ENCODE measurements at regions not wholly inside any gene's neighbourhood (a gene's known extent, or its start where the extent isn't known, plus 50 kb on each side); places are given as distances from the start of the nearest gene placed in this dataset.

GRCh38 chr4:178577933-178578332, 1135.7 kb upstream of the AGA start:
- no peaks in the 10 kb centered on the region for H3K27me3 ChIP-seq (replicated peaks in 1 of 7)
- DNase-seq, result no peak
- H3K36me3 ChIP-seq, result no peaks in the 10 kb centered on the region
- intact Hi-C loops (cut with DNase I; ENCODE audit: low total_unique reads), result no loop called here
- H3K9me3 ChIP-seq, result no peaks in the 10 kb centered on the region
- WGBS, 5 donors, result 65 to 84% (median 77%) methylated on average over 7 of the region's 7 CpGs
- no peaks in the 10 kb centered on the region for H3K4me1 ChIP-seq
- no peak overlapping the region for H3K4me3 ChIP-seq
- H3K27ac ChIP-seq, result no peak overlapping the region
- no peak for TF ChIP-seq POLR2A (IDR thresholded peaks at IDR 0.05)
- no peak for TF ChIP-seq POLR2AphosphoS5 (IDR thresholded peaks at IDR 0.05)
- TF ChIP-seq CTCF (IDR thresholded peaks at IDR 0.05 in 8 of 11, conservative IDR thresholded peaks at IDR 0.05 in 3 of 11), result no peak

- Histone ChIP-seq H3K4me1 (no peaks in the 10 kb centered on the region), H3K27ac (no peak overlapping the region), H3K36me3 (no peaks in the 10 kb centered on the region), H3K9me3 (peaks cover 0 to 25% (median 6%) of the 10 kb centered on the region in 8 donors), H3K27me3 (replicated peaks in 1 of 7) (no peaks in the 10 kb centered on the region), H3K4me3 (no peak overlapping the region)
- intact Hi-C loops (cut with DNase I; ENCODE audit: low total_unique reads), result no loop called here
- DNase-seq, result no peak
- no peak for TF ChIP-seq POLR2A (IDR thresholded peaks at IDR 0.05)
- TF ChIP-seq CTCF (IDR thresholded peaks at IDR 0.05 in 8 of 11, conservative IDR thresholded peaks at IDR 0.05 in 3 of 11), result no peak
- TF ChIP-seq POLR2AphosphoS5 (IDR thresholded peaks at IDR 0.05), result no peak
- 66 to 78% (median 73%) methylated on average over 6 of the region's 6 CpGs for WGBS, 5 donors
These were observed 1153.4 kb upstream of the AGA start for GRCh38 chr4:178595500-178596138.

GRCh38 chr4:178598672-178599071, 1156.4 kb upstream of the AGA start:
- no peak overlapping the region for H3K4me3 ChIP-seq
- H3K27me3 ChIP-seq (replicated peaks in 1 of 7), result no peaks in the 10 kb centered on the region
- H3K27ac ChIP-seq, result no peak overlapping the region
- H3K36me3 ChIP-seq, result no peaks in the 10 kb centered on the region
- TF ChIP-seq CTCF (IDR thresholded peaks at IDR 0.05 in 8 of 11, conservative IDR thresholded peaks at IDR 0.05 in 3 of 11) (no peak), POLR2AphosphoS5 (IDR thresholded peaks at IDR 0.05) (no peak), POLR2A (IDR thresholded peaks at IDR 0.05) (no peak)
- intact Hi-C loops (cut with DNase I; ENCODE audit: low total_unique reads), result no loop called here
- no peaks in the 10 kb centered on the region for H3K4me1 ChIP-seq
- 74 to 90% (median 83%) methylated on average over 1 of the region's 1 CpG for WGBS, 5 donors
- no peak for DNase-seq
- peaks cover 0 to 31% (median 6%) of the 10 kb centered on the region in 8 donors for H3K9me3 ChIP-seq

GRCh38 chr4:178599521-178599920, 1157.3 kb upstream of the AGA start:
- H3K4me1 ChIP-seq, result no peaks in the 10 kb centered on the region
- H3K36me3 ChIP-seq, result no peaks in the 10 kb centered on the region
- no peak for TF ChIP-seq CTCF (IDR thresholded peaks at IDR 0.05 in 8 of 11, conservative IDR thresholded peaks at IDR 0.05 in 3 of 11)
- no peak for TF ChIP-seq POLR2A (IDR thresholded peaks at IDR 0.05)
- TF ChIP-seq POLR2AphosphoS5 (IDR thresholded peaks at IDR 0.05), result no peak
- H3K27me3 ChIP-seq (replicated peaks in 1 of 7), result no peaks in the 10 kb centered on the region
- no peak for DNase-seq
- H3K27ac ChIP-seq, result no peak overlapping the region
- H3K4me3 ChIP-seq, result no peak overlapping the region
- H3K9me3 ChIP-seq, result peaks cover 0 to 31% (median 6%) of the 10 kb centered on the region in 8 donors
- intact Hi-C loops (cut with DNase I; ENCODE audit: low total_unique reads), result no loop called here
